GM19372 (cell line): ENCODE measurements at regions not wholly inside any gene's neighbourhood (a gene's known extent, or its start where the extent isn't known, plus 50 kb on each side); places are given as distances from the start of the nearest gene placed in this dataset.

Experiments used
- ATAC-seq: cut with Tn5 transposase; IDR thresholded peaks from one replicate; pipeline ENCODE4 v1.9.1; 2021; ENCODE audit warnings: mild to moderate bottlenecking, low read depth, moderate library complexity; ENCODE audit not compliant: unreplicated experiment

DNA sequence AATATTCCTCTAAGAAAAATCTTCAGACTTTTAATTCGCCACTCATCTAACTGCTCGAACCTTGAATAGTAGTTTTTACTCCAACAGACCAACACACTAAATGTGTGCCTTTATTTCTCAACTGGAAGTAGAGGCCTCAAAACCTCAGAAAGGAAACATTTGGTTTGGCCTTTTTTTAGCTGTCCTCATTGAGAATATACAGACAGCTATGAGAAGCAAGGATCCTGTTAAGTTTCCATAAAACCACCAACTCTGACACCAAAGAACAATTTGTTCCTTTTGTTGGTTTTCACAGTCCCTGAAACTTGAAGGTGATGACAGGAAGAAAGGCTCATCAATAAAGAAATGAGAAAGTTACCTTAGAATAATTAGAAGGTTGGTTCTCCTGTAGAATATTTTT, 199.2 kb upstream of the MEOX2 start:
- ATAC-seq, result no peak

GRCh38 chr7:15874774-15875173, 188.3 kb upstream of the MEOX2 start:
- no peak for ATAC-seq

- no peak for ATAC-seq
Measured at GRCh38 chr7:15870347-15870746, 183.9 kb upstream of the MEOX2 start.

DNA sequence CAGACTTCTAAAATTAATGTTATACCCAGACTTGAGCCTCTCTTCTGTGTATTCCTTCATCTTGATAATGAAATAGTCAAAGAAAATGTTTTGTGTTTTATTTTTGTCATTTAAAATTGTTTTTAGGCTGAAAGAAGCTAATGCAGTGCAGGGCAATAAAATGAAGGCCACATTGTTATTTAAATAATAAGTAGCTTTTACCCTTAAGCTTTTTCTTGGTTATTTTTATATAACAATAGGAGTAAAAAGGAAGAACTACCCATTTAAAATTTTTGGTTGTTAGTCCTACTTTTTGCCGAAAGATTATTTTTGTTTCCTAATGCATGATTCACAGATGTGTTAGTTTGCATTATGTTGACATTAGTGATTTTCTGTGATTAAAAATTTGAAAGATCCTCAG, 181.0 kb upstream of the MEOX2 start:
- ATAC-seq, result no peak

GRCh38 chr7:15866753-15867152, 180.3 kb upstream of the MEOX2 start:
- ATAC-seq, result no peak

DNA sequence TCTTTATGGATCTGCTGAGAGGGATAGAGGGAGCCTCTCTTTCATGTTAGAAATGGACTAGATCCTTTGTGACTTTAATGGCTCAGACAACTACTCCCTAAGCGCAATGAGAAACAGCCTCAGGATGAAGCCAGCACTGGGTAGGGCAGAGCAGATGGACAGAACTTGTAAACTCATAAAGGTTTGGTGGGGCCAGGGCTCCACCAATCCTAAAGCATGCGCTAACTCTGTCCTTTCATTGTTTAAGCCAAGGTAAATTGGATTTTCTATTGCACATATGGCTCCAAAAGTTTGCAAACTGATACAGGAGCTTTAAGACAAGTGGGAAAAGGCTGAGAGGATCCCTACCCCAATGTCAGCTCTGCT, 178.1 kb upstream of the MEOX2 start:
- ATAC-seq, result no peak

- no peak for ATAC-seq
Measured at GRCh38 chr7:15863951-15864625, 177.6 kb upstream of the MEOX2 start.

DNA sequence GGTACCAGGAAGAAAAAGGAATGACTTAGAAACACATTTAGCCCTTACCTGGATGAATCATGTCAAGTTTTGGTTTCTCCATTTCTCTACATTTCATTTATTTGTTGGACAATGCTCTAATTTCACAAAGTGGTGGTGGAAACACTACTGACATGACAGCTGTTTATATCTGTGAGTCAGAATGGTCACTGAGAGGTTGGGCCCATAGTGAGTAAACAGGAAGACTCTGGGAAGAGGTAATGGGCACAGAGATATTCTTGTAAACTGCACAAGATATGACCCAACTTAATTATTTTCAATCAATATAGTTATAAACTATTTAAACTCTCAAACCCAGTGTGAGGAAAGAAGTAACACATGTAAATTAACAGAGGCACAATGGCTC, 176.3 kb upstream of the MEOX2 start:
- ATAC-seq, result no peak

- no peak for ATAC-seq
Measured at GRCh38 chr7:15862016-15862780, 175.7 kb upstream of the MEOX2 start.

GRCh38 chr7:15860264-15860949, 173.9 kb upstream of the MEOX2 start:
- no peak for ATAC-seq

DNA sequence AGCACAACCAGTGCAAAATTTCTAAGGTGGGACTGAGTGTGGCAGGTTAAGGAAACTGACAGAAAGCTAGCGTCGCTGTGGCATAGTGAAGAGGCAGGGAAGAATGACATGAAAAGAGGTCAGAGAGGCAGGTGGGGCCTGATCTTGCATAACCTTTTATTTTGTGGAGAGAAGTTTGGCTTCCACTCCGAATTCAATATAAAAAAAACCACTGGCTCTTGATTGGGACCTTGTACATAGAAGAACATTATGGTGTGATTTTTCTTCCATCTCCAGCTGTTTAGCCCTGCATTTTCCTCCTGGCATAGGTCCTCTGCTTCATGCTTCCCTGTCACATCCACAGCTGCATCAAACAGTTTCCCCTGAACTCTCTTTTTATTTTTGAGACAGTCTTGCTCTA, 170.5 kb upstream of the MEOX2 start:
- ATAC-seq, result no peak

GRCh38 chr7:15856311-15856710, 169.8 kb upstream of the MEOX2 start:
- ATAC-seq, result no peak

GRCh38 chr7:15855525-15856109, 169.1 kb upstream of the MEOX2 start:
- no peak for ATAC-seq

DNA sequence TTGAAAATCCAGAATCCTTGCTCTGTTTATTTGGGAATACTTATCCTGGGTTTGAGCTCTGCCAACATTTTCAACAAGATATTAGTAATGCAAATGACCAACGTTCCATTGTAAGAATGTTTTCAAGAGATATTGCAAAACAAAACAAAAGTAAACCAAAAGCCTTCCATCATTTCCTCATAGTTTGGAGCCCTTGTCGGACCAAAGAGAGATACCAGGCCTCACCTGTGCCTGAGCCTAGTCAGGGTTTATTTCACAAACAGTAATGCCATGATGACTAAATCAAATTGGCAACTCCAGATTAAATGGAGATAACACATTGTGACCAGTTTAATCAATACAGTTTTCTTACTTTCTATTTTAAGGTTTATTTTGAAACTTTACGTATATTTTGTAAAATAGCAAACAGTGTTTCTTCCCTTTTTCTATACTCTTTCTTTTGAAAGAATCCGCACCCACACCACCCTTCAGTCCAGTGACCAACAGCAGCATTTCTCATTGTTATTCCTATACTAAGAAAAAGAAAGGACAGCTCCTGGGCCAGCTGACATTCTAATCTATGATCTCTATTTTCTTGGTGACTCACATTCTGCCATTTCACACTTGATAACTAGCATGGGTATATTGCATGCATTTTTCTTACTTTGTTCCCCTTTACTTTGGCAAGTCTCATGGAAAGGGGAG, 168.5 kb upstream of the MEOX2 start:
- no peak for ATAC-seq

DNA sequence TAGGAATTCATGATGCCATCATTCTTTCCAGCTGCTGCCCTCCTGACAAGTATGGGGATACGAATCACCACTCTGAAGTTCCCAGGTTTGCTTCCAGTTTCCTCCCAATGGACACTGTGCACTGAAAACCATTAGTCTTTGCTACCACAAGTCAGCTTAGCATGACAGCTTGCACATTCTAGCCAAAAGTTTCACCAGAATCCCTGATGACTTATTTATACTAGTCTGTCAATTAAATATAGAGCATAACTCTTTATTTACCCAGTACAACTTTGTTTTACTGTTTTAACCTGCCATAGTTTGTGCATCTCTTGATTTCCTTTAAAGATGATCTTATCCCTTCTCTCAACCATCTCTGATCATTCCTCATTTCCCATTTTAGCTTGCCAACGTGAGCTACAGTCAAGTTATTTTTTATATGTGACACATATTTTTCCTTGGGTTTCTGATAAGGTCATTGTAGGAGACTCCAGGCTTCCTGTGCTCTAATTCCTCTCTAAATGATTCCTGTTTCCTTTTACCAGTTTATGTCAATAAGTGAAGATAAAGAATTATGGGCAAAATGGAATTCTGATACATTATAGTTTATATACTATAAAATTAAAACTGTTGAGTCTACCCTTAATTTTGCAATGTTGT, 167.5 kb upstream of the MEOX2 start:
- ATAC-seq, result no peak

GRCh38 chr7:15851201-15851600, 164.7 kb upstream of the MEOX2 start:
- no peak for ATAC-seq

GRCh38 chr7:15848901-15849300, 162.4 kb upstream of the MEOX2 start:
- ATAC-seq, result no peak

- no peak for ATAC-seq
Measured at GRCh38 chr7:15848362-15848761, 161.9 kb upstream of the MEOX2 start.

GRCh38 chr7:15845868-15846267, 159.4 kb upstream of the MEOX2 start:
- no peak for ATAC-seq

- ATAC-seq, result no peak
Measured at GRCh38 chr7:15845461-15845860, 159.0 kb upstream of the MEOX2 start.
